DND-41 (cell line): ENCODE measurements at regions not wholly inside any gene's neighbourhood (a gene's known extent, or its start where the extent isn't known, plus 50 kb on each side); places are given as distances from the start of the nearest gene placed in this dataset.

ENCODE experiments used
- ATAC-seq: fragments of 200-7000 bp; cut with Tn5 transposase; 3 replicates; pipeline ENCODE4 v1.9.1; 2021; ENCODE audit warnings: low read depth; ENCODE audit not compliant: insufficient read depth
- DNase-seq: peaks from one replicate; pipeline ENCODE4 v3.0.0-alpha.2; 2020
- H2AFZ ChIP-seq: 2 replicates; pipeline ENCODE4 v1.6.0; 2012; ENCODE audit warnings: low read depth, low read length
- H3K27ac ChIP-seq: 2 replicates; pipeline ENCODE4 v1.5.1; 2012; ENCODE audit warnings: low read length, inconsistent platforms
- H3K27me3 ChIP-seq: fragments of 200-600 bp; sonication (generic); 2 replicates; pipeline ENCODE4 v1.6.0; 2012; ENCODE audit warnings: low read length, mild to moderate bottlenecking, inconsistent platforms; ENCODE audit not compliant: insufficient read depth, poor library complexity
- H3K36me3 ChIP-seq: 2 replicates; pipeline ENCODE4 v1.5.1; 2012; ENCODE audit warnings: low read length, inconsistent platforms; ENCODE audit not compliant: insufficient read depth
- H3K4me1 ChIP-seq: 2 replicates; pipeline ENCODE4 v1.5.1; 2012; ENCODE audit warnings: mild to moderate bottlenecking, low read length; ENCODE audit not compliant: insufficient read depth
- H3K4me2 ChIP-seq: 2 replicates; pipeline ENCODE4 v1.6.0; 2012; ENCODE audit warnings: mild to moderate bottlenecking, moderate library complexity, low read length, inconsistent platforms; ENCODE audit not compliant: insufficient read depth
- H3K4me3 ChIP-seq, 2 experiments: fragments of 200-600 bp in 1 of 2; shearing (Covaris generic) in 1 of 2; 2 replicates each; pipeline ENCODE4 v1.5.1; 2012 to 2016; ENCODE audit warnings: inconsistent platforms in 2 of 2, low read length in 2 of 2, mild to moderate bottlenecking in 2 of 2, low read depth in 1 of 2, moderate library complexity in 1 of 2
- H3K79me2 ChIP-seq: 2 replicates; pipeline ENCODE4 v1.6.0; 2012; ENCODE audit warnings: low read length, inconsistent platforms; ENCODE audit not compliant: insufficient read depth
- H3K9ac ChIP-seq: 2 replicates; pipeline ENCODE4 v1.6.0; 2012; ENCODE audit warnings: low read depth, mild to moderate bottlenecking, inconsistent platforms, low read length, moderate library complexity
- H3K9me3 ChIP-seq: 2 replicates; pipeline ENCODE4 v1.5.1; 2012; ENCODE audit warnings: low read length, moderate library complexity, mild to moderate bottlenecking, inconsistent platforms; ENCODE audit not compliant: insufficient read depth, severe bottlenecking
- H4K20me1 ChIP-seq: 2 replicates; pipeline ENCODE4 v1.6.0; 2012; ENCODE audit warnings: low read length; ENCODE audit not compliant: insufficient read depth
- CTCF ChIP-seq: IDR thresholded peaks from 2 replicates; pipeline ENCODE4 v1.5.1; 2012; ENCODE audit warnings: borderline replicate concordance, low read length, moderate library complexity, mild to moderate bottlenecking; ENCODE audit not compliant: poor library complexity, severe bottlenecking; ENCODE audit errors: extremely low read depth
- EZH2 ChIP-seq: IDR thresholded peaks from 3 replicates; pipeline ENCODE4 v1.6.1; 2012; ENCODE audit warnings: borderline replicate concordance, low read depth, mild to moderate bottlenecking, moderate library complexity, low read length, inconsistent platforms; ENCODE audit not compliant: severe bottlenecking

- H3K36me3 ChIP-seq, result no peaks in the 10 kb centered on the region
- TF ChIP-seq CTCF (no peak), EZH2 (no peak)
- no peaks in the 10 kb centered on the region for H3K79me2 ChIP-seq
- H3K4me2 ChIP-seq, result no peak overlapping the region
- peaks cover 6% of the 10 kb centered on the region for H3K9me3 ChIP-seq
- DNase-seq, result no peak
- H2AFZ ChIP-seq, result peak overlapping the region; percentile 59
- H3K9ac ChIP-seq, result peak overlapping the region; percentile 21; the same call in 1 of the 2 replicates
- H3K27me3 ChIP-seq, result no peaks in the 10 kb centered on the region
- peak overlapping the region; percentile 70 for H3K27ac ChIP-seq
- no peak overlapping the region for H3K4me3 ChIP-seq
- no peaks in the 10 kb centered on the region for H4K20me1 ChIP-seq
- peaks cover 79% of the 10 kb centered on the region for H3K4me1 ChIP-seq
- ATAC-seq, result no peak
These were observed 172.6 kb upstream of the ZNF608 start for GRCh38 chr5:124919076-124919475.

- DNase-seq (no peak), ATAC-seq (no peak)
- H3K4me3 ChIP-seq, result no peak overlapping the region
- no peak overlapping the region for H3K4me2 ChIP-seq
- H4K20me1 ChIP-seq, result no peaks in the 10 kb centered on the region
- H3K9ac ChIP-seq, result peak overlapping the region; percentile 21; the same call in 1 of the 2 replicates
- no peaks in the 10 kb centered on the region for H3K79me2 ChIP-seq
- peak overlapping the region; percentile 44; the same call in 1 of the 2 replicates for H2AFZ ChIP-seq
- no peaks in the 10 kb centered on the region for H3K36me3 ChIP-seq
- H3K27ac ChIP-seq, result peak overlapping the region; percentile 70
- H3K4me1 ChIP-seq, result peaks cover 79% of the 10 kb centered on the region
- no peak for TF ChIP-seq CTCF
- TF ChIP-seq EZH2, result no peak
- H3K9me3 ChIP-seq, result peaks cover 3% of the 10 kb centered on the region
- H3K27me3 ChIP-seq, result no peaks in the 10 kb centered on the region
These were observed 173.5 kb upstream of the ZNF608 start for GRCh38 chr5:124919747-124920525.

GRCh38 chr5:124920909-124921666 is 174.6 kb upstream of the ZNF608 start:
- DNase-seq (no peak), ATAC-seq (no peak)
- no peaks in the 10 kb centered on the region for H3K36me3 ChIP-seq
- peaks cover 74% of the 10 kb centered on the region for H3K4me1 ChIP-seq
- no peak overlapping the region for H3K4me3 ChIP-seq
- H3K79me2 ChIP-seq, result no peaks in the 10 kb centered on the region
- H3K27ac ChIP-seq, result peak overlapping the region; percentile 70
- no peaks in the 10 kb centered on the region for H3K27me3 ChIP-seq
- H3K9ac ChIP-seq, result no peak overlapping the region
- H2AFZ ChIP-seq, result no peak overlapping the region
- no peak for TF ChIP-seq EZH2
- no peak for TF ChIP-seq CTCF
- H3K9me3 ChIP-seq, result no peaks in the 10 kb centered on the region
- H3K4me2 ChIP-seq, result no peak overlapping the region
- H4K20me1 ChIP-seq, result no peaks in the 10 kb centered on the region
